ENCODE measurements at regions not wholly inside any gene's neighbourhood (a gene's known extent, or its start where the extent isn't known, plus 50 kb on each side); places are given as distances from the start of the nearest gene placed in this dataset.

- no peak for TF ChIP-seq CTCF (IDR thresholded peaks at IDR 0.05)
- no peak for TF ChIP-seq POLR2AphosphoS5 (IDR thresholded peaks at IDR 0.05)
- TF ChIP-seq POLR2A (IDR thresholded peaks at IDR 0.05) = no peak
- no peak for TF ChIP-seq EP300 (IDR thresholded peaks at IDR 0.05)
Measured at GRCh38 chr6:165817148-165817547, 154.1 kb upstream of the PDE10A start.
